Limb (tissue), 2 donors: ENCODE measurements at regions not wholly inside any gene's neighbourhood (a gene's known extent, or its start where the extent isn't known, plus 50 kb on each side); places are given as distances from the start of the nearest gene placed in this dataset.
"Not testable (repeated sequence)": the region's sequence is repeated elsewhere in the genome, so short reads cannot be mapped to it uniquely, and the experiment has no call there.

ENCODE experiments used
- DNase-seq, 2 donors: peaks; one replicate each; pipeline ENCODE4 v3.0.0-alpha.2; 2016; ENCODE audit errors: extremely low spot score in 2 of 2

DNA sequence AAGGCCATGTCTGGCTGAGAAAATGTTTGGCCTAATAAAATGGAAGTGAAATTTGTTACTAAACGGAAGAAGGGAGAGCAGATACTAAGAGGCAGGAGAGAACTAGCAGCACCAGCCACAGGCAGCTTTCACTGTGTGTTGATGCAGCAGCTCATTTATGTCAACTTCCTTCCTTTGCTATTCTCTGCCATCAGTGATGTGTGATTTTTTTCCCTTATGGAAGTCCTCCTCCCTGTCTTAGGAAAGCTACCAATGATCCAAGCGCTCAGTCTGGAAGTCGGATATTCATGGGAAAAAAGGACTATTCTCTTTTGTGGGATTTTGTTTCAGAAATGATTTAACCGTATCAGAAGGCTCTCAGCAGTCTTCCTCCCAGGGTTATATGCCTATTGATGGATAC, 1629.2 kb downstream of the CDH8 start:
- no peak for DNase-seq

DNA sequence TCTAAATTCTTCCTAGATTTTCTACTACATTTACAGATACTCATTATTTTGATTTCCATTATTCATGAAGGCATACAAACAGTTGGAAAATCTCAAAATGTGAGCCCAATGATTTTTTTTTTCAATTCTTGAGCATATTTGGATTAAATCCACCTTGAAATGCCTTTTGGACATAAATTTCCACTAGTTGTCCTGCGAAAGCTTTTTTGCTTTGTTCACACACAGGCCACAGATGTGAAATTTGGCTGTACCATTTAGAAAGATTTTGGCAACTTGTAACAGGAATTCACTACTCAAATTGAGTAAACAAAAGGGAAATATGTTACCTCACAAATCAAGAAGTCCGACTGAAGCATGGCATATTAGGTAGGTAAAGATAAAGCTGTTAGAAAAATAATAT, 1631.0 kb downstream of the CDH8 start:
- DNase-seq, result no peak

DNA sequence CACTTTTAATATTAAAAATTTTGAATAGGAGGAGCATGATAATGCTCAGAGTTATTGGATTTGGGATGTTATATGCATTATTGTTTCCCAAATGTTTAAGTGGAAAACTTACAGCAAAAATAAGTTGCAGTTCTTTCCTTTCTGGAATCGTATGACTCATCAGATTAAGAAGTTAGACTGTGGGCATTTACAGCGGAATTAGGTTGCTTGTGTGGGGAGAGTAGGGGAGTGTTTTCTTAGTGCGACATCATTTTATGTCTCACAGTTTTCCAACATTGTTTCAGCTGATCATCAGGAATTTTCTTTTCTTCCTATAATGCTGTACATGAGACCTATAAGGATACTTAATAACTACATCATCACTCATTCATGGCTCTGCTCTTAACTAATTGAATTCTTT, 1631.8 kb downstream of the CDH8 start:
- no peak for DNase-seq

DNA sequence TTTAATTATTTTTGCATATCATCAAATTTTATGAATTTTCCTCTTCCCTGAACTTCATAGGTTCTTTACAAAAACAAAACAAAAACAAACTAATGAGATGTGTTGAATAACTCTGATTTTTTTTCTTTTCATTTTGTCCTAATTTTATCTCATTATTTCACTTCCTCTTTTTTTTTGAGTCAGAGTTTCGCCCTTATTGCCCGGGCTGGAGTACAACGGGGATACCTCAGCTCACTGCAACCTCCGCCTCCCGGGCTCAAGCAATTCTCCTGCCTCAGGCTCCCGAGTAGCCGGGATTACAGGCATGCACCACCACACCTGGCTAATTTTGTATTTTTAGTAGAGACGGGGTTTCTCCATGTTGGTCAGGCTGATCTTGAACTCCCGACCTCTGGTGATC, 1633.3 kb downstream of the CDH8 start:
- DNase-seq, result not testable (repeated sequence)

DNA sequence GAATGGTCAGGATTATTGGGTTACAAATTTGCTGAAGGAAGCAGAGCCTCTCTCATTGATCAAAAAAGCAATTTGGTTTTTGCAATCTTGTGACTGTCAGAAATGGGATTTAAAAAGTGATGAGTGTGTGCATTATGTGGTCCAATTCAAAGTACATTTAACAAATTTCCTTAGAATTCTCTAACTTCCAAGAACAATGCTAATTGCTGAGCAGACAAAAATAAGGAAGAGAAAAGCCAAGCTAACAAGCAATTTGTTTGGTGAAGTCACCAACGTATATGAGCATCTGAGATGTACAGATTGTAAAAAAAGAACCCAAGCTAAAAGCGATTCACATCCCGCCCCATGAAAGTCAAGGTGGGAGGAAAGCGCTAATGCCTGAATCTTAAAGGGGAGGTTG, 1643.9 kb downstream of the CDH8 start:
- DNase-seq, result no peak

DNA sequence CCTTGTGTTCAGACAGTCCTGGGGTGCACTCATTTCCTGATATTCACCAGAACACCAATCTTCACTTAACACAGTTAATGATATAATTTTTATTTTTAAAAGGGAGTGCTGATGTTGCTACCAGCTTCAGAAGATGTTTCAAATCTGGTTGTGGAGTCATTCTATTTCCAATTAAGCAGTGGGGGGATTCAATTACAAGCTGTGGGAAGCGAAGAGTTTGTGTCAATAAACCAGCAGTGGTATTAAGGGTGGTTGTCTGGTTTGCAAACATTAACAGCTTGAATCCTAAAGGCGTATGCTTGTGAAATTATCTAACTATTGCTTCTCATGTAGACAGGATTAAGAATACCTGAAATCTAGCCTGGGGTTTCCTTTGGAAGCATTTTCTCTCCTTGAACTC, 1637.5 kb upstream of the GOT2 start:
- no peak for DNase-seq

DNA sequence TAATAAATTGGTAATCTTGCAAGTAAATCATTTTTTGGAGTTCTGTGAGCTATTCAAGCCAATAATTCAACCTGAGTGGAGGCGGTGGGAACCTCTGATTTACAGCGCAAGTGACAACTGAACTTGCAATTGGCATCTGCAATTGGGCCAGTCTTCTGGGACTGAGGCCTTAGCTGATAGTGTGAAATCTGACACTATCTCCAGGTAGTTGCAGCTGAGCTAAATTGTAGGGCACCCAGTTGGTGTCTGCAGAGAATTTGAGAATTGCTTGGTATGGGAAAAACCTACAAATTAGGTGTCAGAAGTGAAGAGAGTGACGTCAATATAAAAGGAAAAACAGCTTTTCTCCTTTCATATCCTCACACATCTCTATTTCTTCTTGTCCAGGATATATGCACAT, 1633.6 kb upstream of the GOT2 start:
- DNase-seq, result no peak

DNA sequence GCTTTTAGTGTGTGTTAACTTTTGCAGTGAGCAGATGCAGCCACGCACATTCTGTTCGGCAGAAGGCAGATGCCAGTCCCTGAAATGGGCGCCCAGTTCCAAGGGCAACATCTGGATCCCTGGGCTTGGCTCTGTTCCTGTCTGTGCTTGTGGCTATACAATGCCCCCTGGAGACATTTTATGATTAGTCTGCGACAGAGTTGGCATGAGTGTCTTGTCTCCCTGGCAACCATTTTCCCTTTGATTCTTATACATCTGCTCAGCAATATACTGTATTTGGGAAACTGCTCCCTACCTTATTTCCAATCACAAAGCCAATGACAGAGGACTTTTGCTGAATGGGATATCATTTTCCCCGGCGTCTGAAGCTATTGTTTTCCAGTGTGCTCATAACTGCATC, 1629.5 kb upstream of the GOT2 start:
- DNase-seq, result peak in 1 of 2 donors; percentile 32

DNA sequence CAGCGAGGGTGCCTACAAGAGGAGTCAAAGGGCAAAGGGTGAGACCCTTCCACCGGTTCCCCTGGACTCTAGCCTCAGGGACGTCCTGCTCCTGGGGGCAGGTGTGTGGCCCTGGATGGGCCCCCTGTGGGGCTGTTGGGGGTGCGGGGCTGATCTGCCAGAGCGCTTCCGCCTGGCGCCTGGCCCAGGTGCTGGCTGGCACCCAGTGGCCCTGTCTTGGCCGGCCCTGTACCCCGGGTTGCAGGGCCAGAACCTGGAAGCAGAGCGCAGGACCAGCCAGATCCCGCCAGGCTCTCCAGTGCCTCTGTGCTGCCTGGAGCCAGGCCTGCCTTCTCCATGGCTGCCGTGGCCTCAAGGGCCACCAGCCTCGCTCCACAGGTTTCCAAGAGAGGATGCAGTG, 1625.8 kb upstream of the GOT2 start:
- not testable (repeated sequence) for DNase-seq

DNA sequence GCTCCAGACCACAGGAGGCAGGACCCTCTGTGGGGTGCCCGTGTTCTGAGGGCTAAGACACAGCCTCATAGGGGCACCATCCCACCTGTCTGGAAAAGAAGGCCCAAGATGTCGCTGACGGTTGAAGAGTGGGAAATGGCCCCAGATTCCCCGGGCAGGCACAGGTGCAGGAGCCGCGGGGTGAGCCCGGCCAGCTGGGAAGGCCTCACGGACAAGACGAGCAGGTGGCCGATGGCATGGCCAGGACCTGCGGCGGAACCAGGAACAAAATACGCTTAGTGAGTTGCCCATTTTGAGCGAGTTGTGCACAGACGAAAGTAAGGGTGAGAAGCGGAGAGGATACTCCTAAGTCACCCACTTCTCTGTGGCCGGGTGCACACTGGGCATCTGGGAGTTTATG, 1625.3 kb upstream of the GOT2 start:
- not testable (repeated sequence) for DNase-seq

DNA sequence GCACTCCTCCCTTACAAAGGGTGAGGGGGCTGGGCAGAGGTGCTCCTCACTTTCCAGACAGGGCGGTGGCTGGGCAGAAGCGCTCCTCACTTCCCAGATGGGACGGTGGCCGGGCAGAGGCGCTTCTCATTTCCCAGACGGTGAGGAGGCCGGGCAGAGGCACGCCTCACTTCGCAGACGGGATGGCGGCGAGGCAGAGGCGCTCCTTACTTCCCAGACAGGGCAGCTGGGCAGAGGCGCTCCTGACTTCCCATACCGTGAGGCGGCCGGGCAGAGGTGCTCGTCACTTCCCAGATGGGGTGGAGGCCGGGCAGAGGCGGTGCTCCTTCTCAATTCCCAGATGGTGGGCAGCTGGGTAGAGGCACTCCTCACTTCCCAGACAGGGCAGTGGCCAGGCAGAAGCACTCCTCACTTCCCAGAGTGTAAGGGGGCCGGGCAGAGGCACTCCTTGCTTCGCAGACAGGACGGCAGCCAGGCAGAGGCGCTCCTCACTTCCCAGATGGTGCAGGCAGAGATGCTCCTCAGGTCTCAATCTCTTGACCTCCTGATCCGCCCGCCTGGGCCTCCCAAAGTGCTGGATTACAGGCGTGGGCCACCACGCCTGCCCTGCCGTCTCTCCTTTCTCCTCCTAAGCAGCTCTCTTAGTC, 1623.9 kb upstream of the GOT2 start:
- DNase-seq, result not testable (repeated sequence)

DNA sequence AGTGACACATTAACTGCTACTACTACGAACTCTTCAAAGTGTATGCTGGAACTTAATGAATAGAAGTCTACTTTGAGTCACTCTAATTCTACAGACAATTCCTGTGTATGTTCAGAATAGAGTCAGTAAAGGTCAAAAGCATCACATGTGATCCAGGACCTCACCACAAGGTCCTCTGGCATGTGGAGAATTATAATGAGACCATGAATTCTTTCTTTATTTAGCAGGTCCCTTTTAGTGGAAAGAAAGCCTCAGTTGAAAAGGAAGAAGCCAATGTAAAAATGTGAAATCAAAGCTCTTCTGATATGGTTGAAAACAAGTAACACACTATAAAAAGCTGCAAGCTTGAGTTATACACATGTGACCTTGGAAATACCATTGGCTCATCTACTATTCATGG, 1612.1 kb upstream of the GOT2 start:
- no peak for DNase-seq

DNA sequence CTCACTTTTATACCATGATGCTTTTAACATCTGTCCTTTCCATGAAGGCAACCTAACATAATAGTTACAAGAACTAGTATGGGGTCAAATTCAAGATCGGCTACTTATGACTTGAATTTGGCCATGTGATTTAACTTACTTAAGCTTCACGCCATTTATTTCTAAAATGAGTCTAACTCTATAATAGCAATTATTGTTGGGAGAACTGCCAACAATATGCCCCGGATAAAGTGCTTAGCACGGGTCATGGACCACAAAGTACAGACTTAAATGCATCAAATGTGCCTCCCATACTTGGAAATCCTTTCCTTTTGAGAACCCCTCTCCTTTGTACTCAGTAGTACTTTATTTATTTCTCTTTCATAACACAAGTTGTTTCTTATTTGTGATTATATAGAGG, 1603.6 kb upstream of the GOT2 start:
- DNase-seq, result no peak

DNA sequence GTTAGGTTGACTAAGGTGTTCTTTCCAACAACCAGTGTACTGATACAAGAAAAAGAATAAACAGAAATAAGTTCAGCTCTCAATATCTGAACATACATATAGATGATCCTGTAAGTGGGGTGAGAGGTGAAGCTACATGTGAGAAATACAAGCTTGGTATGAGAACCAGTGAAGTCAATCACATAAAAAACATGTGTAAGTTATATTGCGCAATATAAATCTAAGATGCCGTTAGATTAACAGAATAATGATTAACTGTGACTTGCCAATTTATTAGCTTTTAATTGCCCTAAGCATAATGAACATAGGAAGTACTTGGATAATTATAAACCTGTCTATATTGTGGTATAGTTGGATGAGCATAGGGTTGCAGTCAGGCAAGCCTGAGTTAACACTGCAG, 1597.1 kb upstream of the GOT2 start:
- DNase-seq, result no peak

DNA sequence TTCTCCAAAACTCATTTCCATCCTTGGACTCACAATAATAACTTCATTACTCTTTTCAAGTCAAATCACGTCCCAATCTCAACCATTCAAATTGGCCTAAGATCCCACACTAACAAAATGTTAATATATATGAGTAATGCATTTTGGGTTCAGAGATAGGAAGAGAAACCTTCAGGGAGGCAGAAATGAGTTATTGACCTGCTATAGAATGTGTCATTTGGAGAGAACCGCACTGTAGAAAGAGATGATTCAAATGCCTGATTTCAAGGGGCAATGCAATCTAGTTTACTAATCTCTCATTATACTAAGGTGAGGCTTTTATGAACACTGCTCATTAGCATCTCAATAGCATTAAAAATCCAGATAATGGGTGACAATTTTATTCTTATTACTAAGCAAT, 1595.0 kb upstream of the GOT2 start:
- no peak for DNase-seq

DNA sequence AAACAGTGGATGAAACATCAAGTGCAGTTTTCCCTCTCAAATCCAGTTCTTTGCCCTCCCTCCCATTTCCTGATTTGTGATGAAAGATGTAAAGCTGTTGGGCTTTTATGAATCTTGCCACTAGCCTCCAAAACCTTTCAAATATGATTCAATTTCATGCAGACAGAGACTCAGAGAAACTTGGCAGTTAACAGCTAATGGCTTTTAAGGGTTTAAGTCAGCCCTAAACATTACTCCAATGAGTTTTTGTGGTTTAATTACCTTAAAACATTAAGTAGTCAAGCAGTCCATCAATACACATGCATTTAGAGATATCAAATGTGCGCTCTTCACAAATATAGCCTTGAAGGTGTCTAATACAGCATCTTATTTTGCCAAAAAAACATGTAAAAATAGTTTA, 1594.0 kb upstream of the GOT2 start:
- no peak for DNase-seq

DNA sequence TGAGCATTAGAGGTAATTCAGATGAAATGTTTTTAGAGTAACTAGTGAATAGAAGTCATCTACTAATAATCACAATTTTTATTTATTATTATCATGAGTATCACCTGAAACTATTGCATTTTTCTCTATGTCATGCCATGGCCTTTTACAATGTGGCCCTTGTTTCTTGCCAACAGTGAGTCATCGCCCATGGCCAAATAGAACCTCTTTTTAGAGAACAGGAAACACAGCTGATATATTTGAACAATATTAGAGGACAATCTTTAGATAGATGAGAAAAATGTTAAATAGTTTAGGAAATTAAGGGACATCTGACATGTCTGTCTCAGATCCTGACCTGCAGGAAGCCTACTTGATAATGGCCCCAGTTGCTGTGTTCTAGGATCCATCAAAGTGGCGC, 1584.4 kb upstream of the GOT2 start:
- no peak for DNase-seq

DNA sequence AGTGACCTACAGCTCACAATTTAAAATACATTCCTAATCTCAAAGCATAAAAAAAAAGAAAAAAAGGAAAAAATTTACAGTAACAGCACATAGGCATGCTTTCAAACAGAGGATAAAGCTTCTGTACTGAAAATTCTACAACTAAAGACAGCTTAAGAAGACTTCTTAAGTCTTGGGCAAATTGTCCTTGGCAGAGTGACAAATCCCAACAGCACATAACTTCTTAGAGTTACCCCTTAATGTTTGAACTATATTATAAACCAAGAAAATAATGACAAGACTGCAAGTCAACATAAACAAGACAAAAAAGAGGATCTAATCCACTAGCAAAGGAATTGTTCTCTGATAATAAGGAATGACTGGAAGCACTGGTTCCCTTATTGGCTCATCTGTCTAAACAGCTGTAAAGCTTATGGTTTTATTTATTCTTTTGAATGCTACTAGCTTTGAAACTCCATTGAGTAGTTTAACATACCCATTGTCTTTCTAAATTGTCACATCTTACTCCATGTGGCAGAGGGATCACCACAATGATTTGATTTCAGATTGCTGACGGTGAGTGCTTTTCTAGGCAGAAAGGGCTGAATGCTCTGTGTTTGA, 1576.8 kb upstream of the GOT2 start:
- DNase-seq, result no peak

DNA sequence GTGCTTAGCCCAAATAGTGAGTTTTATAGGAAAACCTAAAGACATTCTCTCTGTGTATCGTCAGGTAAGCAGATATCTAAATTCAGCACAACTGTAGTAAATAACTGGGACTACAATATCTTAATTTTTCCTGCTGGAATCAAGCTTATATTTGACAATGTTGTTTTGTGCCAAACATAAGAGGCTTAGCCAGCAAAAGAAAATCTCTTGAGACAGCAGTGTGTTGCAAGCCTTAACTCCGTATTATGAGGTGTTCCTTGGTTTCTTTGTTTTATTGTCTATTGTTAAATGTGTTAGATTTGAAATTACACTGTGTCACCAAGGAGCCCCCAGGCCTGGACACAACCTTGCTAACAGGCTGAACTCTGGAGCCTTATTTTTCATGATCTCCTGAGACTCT, 1570.6 kb upstream of the GOT2 start:
- DNase-seq, result no peak

DNA sequence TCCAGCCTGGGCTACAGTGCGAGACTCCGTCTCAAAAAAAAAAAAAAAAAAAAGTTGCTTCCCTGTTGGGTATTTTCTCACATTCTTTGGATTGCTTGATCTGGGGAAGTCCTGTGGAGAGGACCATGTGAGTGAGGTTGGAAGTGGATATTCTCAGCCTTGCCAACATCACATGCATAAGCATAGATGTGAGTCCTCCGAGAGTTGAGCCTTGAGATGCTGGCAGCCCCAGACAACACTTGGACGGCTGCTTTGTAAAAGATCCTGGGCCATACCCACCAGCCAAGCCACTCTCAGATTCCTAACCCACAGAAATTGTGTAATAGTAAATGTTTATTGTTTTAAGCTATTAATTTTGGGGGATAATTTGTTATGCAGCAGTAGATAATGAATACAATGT, 1570.0 kb upstream of the GOT2 start:
- no peak for DNase-seq

DNA sequence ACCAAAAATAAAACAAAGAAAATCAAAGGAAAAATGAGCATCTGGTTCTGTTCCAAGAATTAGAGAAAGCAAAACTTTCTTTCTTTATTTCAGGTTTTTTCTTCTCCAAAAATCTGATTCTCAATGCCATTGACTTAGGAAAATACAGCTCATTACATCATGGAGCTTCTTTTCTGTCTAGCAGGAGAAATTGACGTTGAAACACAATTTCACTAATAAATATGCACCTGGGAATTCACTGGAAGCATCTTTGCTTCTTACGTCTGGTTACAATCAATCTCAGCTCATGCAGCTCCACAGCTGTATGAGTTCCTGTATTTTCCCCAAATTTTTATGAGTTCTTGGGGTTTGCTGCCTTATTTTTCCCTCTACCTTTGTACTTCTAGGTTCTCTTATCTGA, 1568.6 kb upstream of the GOT2 start:
- DNase-seq, result no peak

DNA sequence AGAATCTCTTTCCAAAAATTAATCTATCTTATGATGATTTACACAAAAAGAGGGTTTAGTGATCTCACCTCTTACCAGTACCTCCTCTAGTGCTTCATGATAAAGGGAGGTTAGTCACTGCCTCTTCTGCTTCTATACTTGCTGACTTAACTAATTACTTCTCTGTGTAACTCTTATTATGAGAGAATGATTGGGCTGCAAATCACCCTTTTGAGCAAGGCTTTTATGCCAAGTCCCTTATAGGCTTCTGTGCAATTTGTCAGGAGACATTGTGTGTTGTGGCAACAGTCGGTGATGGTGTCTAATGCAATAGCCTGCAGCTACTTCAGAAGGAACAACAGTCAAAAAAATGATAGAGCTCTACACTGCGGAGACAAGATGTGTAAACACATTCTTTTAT, 1568.1 kb upstream of the GOT2 start:
- DNase-seq, result no peak

DNA sequence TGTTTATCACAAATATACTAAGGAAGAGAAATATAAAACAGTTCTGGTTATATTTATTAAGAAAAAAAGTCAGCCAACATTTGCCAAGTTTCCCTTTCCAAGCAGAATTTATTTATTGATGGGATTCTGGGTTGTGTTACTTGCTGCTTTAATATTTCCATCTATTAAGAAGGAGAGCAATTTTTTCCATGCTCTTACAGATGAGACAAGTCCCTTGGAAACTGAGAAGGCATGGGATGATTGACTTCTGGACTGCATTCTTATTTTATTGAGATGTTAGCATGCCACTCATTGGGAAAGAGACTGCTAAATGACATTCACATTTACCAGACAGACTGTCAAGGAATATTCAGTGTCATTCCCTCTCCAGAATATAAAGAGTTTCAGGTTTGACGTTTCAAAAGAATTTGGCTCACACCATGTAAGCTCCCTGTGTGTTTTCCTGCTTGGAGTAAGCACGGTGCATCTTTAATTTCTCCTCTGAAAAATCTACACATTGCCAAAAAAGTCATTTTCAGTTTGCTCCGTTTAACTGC, 1565.2 kb upstream of the GOT2 start:
- DNase-seq, result no peak

DNA sequence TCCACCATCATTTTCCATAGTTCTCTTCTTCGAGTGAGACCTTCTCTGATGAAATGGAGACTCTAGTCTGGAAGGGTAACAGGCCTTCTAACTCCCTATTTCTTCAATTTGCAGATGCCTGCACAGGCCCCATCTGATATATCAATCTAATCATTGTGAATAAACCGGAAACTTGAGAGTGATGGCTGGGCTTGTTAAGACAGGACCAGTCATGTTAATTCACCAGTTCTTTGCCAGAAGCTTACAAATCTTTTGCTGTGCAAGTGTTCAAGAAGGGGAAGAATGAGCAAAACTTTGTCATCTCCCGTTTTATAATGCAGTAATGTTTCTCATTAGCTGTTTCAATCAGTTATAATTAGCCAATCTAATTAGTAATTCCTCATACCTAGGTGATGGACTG, 1561.3 kb upstream of the GOT2 start:
- DNase-seq, result no peak
